Activated CD8-positive, alpha-beta memory T cell treated with anti-CD3 and anti-CD28 coated beads for 1 hour (primary cell): ENCODE measurements at regions not wholly inside any gene's neighbourhood (a gene's known extent, or its start where the extent isn't known, plus 50 kb on each side); places are given as distances from the start of the nearest gene placed in this dataset.

Experiments
- DNase-seq, 2 donors: peaks; one replicate each; pipeline ENCODE4 v3.0.0-alpha.2; 2020; ENCODE audit warnings: low read depth in 1 of 2; ENCODE audit errors: extremely low read depth in 1 of 2

DNA sequence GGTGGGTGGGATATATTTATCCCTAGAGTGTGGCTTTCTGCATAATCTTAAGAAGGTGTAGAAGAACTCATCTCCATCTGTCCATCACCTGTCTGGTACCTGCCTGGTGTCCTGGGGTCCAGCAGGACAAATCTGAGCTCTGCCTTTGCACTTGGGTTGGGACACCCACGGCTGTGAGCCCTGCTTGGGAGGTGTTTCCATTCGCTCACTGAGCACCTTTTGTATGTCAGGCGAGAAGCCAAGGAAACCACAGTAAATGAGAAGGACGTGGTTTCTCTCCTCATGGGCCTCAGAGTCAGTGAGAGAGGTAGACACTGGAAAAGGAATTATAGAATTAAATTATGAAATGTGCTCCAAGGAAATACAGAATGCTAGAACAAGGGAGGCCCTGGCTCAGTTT is 555.9 kb downstream of the MIAT start:
- no peak for DNase-seq

DNA sequence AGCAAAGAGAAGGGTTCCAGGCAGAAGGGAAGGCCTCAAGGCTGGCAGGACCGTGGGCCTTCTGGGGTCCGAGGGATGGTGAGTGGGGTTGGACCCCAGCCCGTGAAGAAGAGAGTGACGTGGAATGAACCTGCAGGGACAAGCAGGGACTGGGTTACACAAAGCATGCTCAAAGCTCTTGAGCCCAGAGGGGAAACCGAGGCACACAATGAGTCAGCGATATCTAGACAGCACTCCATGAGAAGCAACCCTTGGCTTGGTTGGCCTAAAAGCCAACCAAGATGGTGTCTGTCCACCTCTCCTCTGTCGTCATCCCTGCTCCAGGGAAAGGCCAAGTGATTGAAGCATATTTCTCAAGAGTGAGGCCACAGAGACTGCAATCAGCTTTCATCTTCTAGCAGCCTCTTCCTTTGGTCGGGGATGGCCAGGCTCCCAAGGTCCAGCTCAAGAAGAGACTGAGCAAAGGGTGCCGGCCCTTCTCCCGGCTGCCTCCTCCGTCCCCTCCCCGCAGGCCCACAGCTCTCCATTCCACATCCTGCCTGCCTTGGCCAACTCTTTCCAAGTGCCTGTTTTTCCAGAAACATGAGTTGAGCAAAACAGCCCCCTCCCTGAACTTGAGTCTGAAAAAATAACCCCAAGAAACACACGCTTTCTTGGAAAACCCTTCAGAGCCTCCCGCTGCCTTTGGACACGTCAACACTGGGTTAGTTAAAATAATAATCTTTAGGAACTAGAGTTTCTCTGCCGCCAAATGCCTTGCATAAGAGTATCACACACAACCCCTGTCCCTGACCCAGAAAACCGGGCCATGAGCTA is 556.6 kb downstream of the MIAT start:
- DNase-seq, result no peak

DNA sequence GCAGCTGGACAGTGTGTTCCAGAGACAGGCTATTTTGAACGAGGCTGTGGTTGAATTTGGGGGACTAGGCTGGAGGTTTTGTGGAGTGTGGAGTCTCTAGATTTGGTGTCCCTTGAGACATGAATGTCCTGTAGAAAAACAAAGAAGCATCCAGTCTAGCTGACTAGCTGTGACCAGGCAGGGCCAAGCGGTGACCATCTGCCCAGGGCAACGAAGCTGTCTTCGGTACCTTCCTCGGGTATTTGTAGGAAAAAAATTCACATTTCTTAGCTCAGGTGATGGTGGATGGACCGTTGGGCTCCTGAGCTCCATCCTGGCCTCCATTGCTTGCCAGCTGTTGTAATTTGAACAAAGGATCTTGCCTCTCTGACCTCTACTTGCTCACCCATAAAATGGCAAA is 557.3 kb downstream of the MIAT start:
- no peak for DNase-seq

DNA sequence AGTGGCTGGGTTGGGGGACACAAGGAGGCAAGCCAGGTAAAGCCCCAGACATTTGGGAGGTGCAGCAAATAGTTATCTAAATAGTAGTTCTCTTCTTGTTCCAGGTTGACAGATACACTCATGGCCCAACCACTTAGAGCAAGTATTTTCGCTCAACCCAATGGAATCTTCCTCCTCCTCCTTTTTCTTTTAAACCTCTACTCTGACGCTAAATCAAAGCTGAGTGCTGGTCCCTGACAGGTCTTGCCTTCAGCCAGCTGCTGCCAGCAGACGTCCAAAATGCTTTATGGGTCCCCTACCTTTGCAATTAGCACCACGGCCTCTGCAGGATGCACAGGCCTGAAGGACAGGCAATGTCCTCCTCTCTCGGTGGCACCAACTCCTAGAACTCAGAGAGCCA is 558.5 kb downstream of the MIAT start:
- DNase-seq, result no peak

DNA sequence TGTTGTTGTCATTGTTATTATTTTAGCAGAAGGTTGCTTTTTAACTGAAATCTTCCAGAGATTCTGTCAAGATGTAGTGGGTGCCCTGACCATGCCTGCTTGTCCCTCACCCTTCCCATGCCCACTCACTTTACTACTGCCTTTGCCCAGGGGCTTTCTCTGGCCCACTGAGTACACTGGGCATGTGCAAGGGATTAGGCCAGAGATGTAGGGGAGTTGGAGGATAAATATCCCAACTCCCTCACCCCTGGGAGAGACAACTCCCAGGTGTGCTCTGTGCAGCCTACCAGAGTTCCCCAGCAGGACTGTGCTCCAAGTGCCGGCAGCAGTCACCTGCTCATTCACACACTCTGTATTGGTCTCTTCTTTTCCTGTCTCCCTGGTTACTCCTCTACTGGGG is 559.1 kb downstream of the MIAT start:
- DNase-seq, result no peak

DNA sequence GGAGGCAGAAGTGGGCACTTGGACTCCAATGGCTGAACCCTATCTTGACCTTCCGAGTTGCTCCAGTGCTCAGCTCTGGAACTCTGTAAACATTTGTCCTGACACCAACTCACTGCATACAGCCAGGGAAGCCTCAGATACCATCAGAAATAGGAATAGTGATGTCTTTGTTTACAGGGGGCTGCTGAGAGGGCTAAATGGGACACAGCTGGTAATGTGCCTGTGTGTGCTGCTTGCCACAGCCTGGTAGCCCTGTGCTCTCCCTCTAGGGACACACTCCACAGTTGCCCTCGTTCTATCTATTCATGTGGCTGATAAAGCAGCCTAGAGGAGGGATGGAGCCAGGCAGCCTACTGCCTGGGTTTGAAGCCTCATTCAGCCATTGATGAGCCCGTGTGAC is 559.8 kb downstream of the MIAT start:
- DNase-seq, result no peak

DNA sequence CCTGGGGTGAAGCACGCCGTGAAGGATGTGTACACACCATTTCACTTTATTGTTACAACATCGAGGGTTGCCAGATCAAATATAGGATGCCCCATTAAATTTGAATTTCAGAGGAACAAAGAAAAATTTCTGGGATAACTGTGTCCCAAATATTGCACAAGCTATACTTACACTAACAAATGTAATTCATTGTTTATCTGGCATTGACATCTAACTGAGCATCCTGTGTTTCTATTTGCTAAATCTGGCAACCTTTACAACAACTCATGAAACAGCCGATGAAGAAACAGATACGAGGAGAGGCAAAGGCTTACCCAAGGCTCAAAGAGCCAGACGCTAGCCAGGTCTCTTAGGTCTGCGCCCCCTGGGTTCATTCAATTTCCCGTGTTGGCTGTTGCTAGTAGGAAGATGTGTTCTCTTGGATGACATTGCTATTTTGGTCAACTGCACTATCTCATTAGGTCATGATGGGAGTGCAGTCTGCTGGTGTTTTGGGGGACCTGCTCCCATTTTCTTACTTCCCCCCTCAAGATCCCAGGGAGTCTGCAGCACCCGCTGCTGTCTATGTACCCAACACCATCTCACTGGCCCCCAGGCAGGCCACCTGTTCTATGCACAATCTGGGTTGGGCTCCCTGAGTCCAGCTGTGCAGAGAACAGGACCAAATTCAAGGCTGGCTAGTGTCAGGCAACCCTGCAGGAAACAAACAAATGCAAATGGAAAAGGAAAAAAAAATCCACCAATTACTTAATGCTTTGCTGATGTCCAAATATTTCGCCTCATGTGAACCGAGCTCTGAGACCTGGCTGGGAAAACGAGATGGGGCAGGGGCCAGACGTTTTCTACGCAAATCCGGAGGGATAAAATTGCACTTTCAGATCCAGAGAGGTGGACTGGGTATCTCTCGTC is 560.9 kb downstream of the MIAT start:
- no peak for DNase-seq

DNA sequence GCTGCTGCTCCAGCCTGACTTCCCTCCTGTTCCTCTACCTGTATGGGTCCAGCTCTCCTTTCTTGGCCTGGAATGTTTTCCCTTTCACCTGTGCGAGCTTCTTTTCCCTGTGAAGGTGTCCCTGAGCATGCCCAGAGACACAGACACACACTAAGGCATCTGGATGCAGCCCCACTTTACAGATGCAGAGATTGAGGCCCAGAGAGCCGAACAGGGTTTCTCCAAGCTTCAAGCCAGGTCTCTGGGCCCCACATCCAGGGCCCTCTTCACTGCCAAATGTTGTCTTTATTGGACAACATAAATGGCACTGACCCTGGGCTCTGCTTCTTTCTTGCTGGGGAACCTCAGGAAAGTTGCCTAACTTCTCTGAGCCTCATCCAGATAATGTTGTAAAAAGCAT is 561.6 kb downstream of the MIAT start:
- DNase-seq, result no peak

DNA sequence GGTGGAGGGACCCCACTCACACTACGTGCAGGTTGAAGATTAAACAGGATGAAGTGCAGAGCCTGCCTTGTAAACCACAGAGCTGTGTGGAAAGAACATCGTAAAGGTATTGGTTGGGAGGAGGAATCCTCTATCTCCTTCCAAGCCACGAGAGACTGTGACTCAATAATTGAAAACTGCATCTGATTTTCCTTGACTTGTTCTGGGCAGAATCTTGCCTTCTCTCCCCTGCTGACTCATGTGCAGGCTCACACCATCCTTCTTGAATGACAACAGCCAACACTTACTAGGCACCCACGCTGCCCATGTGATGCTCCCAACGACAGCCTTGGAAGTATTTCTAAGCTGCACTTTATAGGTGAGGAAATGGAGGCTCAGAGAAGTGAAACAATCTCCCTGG is 563.0 kb downstream of the MIAT start:
- no peak for DNase-seq

DNA sequence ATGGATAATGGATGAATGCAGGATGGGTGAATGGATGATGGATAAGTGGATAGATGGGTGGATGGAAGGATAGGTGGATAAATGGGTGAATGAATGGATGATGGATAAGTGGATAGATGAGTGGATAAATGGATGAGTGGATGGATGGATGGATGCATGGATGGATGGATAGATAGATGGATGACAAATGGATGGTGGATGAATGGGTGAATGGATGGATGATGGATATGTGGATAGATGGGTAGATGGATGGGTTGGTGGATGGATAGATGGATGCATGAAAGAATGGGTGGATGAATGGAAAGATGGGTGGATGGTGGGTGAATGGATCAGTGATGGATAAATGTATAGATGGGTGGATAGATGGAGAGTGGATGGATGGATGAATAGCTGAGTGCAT is 564.8 kb downstream of the MIAT start:
- no peak for DNase-seq

DNA sequence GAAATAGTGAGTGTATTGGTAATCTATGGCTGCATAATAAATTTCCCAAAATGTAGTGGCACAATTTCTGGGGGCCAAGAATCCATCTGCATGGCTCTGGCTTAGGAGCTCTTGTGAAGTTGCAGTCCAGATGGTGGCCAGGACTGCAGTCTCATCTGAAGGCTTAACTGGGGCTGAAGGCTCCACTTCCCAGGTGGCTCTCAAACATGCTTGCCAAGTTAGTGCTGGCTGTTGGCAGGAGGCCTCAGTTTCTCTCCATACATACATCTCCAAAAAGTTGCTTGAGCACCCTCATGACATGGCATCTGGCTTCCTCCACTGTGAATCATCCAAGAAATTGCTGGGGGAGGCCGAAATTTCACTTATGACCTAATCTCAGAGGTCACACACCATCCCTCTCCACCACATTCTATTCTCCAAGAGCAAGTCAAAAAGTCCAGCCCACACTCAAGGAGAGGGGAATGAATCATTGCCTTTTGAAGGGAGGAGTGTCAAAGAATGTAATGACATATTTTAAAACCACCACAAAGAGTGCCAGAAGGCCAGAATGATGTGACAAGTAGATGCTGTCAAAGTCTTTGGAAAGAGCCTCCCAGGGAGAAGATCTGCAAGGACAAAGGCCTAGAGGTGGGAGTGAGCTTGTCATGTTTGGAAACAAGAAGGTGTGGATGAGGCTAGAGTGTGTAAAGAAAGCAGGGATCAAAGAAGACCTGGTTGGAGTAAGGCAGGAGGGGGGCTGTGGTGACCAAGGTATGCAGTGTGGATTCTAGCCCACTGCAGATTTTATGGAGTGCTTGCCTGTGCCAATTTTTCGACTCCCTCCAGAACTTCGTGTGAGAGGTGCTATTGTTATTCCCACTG is 566.2 kb downstream of the MIAT start:
- DNase-seq, result no peak

DNA sequence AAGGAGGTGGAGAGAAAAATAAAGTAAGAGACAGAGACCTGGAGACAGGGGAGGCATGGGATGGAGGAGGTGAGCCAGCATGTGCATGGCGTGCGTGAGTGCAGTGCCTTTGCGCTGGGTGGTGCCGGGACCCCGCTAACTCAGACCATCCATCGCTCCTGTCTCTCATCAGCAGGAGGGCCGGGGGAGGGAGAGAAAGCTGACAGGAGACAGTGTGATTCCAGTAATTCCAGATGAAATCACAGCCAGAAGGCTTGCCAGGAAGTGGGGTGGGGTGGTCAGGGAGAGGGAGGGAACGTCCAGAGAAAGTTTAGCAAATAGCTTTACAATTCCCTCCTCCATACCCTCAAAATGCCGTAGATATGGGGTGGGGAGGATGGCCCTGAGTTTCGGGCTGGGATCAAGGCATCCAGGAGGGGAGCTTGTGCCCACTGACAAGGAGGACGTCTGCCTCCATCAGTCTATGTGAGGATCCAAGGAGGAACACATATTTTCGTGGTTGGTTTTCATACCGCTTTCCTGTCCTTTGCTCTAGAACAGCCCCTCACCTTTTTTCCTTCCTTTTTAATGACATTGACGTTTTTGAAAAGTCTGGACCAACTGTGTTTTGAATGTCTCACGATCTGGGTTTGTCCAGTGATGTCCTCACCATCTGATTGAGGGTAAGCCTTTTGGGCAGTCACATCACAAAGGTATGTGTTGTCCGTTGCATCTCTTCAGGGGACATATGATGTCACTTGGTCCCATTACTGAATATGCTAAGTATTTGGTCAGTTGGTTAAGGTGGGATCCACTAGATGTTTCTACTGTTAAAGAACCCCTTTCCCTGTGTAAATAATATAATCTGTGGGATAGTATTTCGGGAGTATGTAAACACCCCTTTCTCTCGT is 567.3 kb downstream of the MIAT start:
- no peak for DNase-seq

DNA sequence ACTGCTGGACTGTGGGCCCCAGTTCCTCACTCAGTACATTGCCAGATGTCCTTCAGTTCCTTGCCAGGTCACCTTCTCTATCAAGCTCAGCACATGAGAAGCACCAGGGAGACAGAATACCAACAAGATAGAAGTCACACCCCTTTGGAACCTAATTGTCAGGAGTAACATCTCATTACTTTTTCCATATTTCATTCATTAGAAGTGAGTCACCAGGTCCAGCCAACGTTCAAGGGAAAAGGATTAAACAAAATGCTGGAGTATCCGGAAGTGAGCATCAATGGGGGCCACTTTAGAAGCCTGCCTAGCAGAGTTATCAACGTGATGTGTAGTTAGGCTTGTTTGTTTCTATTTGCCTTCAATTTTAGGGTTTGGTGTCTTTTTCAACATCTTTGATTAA is 569.3 kb downstream of the MIAT start:
- no peak for DNase-seq

DNA sequence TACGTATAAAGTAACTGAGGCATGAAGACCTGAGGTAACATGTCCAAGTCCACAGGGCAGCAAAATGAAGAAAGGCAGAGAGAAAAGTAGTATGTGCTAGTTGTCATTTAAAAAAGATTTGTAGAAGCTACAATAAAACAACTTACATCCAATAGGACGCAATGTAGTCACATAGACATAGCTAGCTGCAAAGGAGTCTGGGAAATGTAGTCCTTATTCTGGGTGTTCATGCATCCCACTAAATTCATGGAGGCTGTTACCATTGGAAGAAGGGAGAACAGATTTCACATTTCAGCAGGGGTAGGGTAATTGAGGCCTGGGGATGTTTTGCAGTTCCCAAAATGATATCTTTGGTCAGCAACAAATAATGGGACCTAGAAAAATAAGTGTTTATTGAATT is 571.4 kb downstream of the MIAT start:
- no peak for DNase-seq

DNA sequence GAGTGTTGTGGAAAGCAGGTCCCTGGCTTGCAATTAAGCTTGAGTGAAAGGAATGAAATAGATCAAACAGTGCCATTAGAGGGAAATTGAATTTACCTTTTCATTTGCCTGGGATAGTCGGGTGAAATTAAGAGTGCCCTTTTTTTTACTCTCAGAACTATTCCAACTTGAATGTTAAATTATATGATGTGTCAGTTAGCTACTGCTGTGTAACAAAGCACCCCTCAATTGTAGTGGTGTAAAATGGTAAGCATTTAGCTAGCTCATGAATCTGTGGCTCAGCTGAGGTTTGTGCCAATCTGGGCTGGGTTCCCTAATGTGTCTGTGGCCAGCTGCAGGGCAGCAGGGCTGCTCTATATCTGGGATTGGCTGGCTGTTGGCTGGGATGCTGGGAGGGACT is 571.4 kb downstream of the MN1 start:
- no peak for DNase-seq

DNA sequence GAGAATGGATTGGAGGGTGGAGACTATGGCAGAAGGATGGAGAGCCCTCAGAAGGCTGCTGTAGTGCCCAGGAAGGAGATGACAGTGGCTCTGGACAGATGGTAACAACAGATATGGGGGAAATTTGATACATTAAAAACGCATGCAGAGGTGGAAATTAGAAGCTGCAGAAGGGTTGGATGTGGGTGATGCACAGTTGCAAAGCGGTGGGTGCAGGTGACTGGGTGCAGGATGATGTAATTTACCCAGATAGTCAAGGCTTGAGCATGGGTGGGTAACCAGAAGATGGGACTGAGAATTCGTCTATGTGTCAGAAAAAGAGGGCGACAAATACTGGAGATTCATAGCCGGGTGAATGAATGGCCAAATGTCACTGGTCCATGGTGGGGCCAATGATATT is 570.3 kb downstream of the MN1 start:
- no peak for DNase-seq

DNA sequence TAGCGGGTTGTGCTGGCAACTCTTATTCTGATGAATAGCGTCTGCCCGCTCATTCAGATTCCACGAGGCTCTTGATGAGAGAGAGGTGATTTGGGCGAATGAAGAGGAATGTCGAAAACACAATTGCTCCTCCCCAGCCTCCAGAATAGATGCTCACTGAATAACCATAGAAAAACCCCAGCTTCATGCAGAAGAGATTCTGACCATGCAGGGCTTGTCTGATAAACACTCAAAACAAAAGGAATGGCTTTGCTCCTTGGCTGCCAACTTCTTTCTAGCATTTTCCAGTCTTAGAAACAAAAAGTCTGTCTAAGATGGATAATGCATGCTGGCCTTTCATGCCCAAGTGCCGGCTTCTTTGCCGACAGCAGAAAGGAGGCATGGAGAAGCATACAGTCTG is 569.5 kb downstream of the MN1 start:
- no peak for DNase-seq

DNA sequence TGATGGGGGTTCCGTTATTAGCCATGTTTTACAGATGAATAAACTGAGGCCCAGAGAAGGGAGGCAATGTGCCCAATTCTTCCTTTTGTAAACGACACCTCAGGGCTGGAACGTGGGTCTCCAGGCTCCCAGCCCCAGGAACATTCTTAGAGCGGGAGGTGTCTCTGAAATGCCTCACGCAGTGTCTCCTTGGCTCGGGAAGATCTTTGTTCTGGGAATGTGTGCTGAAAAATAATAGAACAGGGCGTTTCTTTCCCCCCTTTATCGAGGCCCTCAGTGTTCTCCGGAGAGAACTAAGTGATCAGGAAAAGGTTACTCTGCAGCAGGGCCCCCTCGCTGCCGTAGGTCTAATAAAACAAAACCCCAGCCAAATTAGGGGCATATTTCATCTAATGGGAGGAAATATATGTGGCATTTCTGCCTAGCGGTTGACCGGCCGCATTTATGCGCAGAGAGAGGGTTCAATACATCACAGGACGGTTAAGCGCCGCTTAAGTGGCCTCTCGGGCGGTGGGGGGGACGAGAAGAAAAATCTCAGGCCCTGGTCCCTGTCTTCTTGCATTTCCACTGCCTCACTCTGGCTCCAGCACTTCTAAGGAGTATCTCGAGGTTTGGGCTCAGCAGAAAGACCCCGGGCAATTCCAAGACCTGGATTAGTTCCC is 564.3 kb downstream of the MN1 start:
- DNase-seq, result no peak

DNA sequence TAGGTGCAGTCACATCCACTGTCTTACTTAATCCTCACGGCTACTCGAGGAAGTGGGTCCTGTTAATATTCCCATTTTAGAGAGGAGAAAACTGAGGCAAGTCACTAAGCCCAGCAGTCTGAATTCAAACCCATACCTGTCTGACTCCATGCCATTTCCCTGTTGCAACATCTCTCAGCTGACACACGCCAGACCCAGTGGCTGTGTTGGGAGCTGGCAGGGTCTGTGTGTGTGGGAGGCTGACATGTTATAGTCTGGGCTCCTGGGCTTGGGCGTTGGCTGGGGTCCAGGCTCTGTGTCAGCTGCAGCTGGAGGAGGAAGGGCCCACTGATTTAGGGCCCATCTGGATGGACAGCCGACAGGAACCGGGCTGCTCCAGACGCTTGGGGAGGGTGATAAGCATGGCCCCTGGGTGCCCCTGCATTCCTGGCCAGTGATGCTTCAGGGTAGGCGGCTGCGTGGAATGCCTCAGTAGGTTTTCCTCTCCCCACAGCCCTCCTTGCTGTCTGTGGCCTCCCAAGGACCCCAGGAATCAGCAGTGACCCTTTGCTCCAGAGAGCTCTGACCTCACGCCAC is 562.5 kb downstream of the MN1 start:
- no peak for DNase-seq
